ENCODE measurements at regions not wholly inside any gene's neighbourhood (a gene's known extent, or its start where the extent isn't known, plus 50 kb on each side); places are given as distances from the start of the nearest gene placed in this dataset.

DNA sequence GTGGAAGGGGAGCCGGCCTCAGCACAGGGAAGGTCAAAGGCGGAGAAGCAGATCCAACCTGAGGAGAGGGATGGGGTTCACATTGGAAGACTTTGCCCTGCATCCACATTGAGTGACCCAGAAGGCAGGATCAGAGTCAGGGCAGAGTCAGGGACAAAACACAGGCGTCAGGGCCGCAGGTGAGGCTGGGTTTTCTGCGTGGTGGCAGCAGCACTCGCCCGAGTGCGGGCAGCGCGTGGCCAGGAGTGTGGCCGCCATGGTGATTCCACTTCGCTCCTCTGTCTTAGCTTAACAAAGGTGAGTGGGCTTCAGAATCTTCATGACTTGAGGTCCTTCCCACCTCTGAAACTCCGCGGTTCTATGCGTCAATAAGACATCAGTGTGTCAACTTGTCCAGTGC lies 476.9 kb upstream of the SMIM21 start:
- H3K36me3 ChIP-seq (ENCODE audit: low read depth), result no peaks in the 10 kb centered on the region
- no peaks in the 10 kb centered on the region for H4K20me1 ChIP-seq (ENCODE audit: insufficient read depth)
- H2AFZ ChIP-seq, result no peak overlapping the region
- H3K27me3 ChIP-seq (ENCODE audit: insufficient read depth, low read depth), result peaks cover 69% of the 10 kb centered on the region
- no peak for DNase-seq
- POLR2A ChIA-PET (ENCODE audit: unreplicated experiment), result no interaction called here
- no peaks in the 10 kb centered on the region for H3K79me2 ChIP-seq (ENCODE audit: low read depth)
- H3K4me3 ChIP-seq, result no peak overlapping the region
- no peak overlapping the region for H3K4me2 ChIP-seq
- no peak overlapping the region for H3K27ac ChIP-seq
- no peaks in the 10 kb centered on the region for H3K9me3 ChIP-seq (ENCODE audit: insufficient read depth, low read depth)
- TF ChIP-seq, protein P1, sequence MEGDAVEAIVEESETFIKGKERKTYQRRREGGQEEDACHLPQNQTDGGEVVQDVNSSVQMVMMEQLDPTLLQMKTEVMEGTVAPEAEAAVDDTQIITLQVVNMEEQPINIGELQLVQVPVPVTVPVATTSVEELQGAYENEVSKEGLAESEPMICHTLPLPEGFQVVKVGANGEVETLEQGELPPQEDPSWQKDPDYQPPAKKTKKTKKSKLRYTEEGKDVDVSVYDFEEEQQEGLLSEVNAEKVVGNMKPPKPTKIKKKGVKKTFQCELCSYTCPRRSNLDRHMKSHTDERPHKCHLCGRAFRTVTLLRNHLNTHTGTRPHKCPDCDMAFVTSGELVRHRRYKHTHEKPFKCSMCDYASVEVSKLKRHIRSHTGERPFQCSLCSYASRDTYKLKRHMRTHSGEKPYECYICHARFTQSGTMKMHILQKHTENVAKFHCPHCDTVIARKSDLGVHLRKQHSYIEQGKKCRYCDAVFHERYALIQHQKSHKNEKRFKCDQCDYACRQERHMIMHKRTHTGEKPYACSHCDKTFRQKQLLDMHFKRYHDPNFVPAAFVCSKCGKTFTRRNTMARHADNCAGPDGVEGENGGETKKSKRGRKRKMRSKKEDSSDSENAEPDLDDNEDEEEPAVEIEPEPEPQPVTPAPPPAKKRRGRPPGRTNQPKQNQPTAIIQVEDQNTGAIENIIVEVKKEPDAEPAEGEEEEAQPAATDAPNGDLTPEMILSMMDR (conservative IDR thresholded peaks at IDR 0.05), result no peak
- TF ChIP-seq EZH2 (IDR thresholded peaks at IDR 0.05; ENCODE audit: low read depth), result no peak
- H3K4me1 ChIP-seq (replicated peaks; ENCODE audit: insufficient read depth), result no peaks in the 10 kb centered on the region
- CTCF ChIA-PET, result no interaction called here
- intact Hi-C loops (cut with micrococcal nuclease; ENCODE audit: unreplicated experiment), result no loop called here
- no TSS peak for BruUV-seq (replicated peaks)
- H3K9me2 ChIP-seq (ENCODE audit: insufficient read depth), result no peaks in the 10 kb centered on the region
- H3F3A ChIP-seq (ENCODE audit: insufficient read depth, low read depth), result no peaks in the 10 kb centered on the region

DNA sequence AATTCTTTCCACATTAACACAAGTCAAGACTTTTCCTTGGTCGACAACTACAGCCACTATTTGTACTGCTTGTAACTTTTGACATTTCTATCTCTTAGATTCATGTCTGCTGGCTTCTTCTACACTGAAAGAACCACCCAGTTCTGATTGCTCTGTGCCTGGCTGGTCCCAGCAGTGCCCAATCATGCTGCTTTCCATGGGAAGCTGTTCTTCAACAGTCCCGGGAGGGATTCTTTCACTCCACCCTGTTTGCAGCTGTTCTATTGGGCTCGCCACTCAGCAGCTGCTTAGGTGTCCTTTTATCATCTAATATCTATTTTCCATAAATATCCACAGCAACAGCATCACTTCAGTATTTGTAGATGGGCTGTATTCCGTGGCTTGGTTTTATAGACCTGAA lies 471.1 kb upstream of the SMIM21 start:
- POLR2A ChIA-PET (ENCODE audit: unreplicated experiment), result interaction anchor here (0.6 kb wide), 1 partner anchor 1011 kb away, joined by 3 read pairs; no protein-coding TSS in a partner anchor
- Histone ChIP-seq H3K27me3 (ENCODE audit: insufficient read depth, low read depth) (peaks cover 25% of the 10 kb centered on the region), H3K36me3 (ENCODE audit: low read depth) (no peaks in the 10 kb centered on the region), H3K79me2 (ENCODE audit: low read depth) (no peaks in the 10 kb centered on the region), H3K4me2 (no peak overlapping the region), H3F3A (ENCODE audit: insufficient read depth, low read depth) (no peaks in the 10 kb centered on the region), H2AFZ (no peak overlapping the region), H3K4me3 (no peak overlapping the region), H3K4me1 (replicated peaks; ENCODE audit: insufficient read depth) (no peaks in the 10 kb centered on the region), H4K20me1 (ENCODE audit: insufficient read depth) (no peaks in the 10 kb centered on the region), H3K9me2 (ENCODE audit: insufficient read depth) (no peaks in the 10 kb centered on the region), H3K9me3 (ENCODE audit: insufficient read depth, low read depth) (no peaks in the 10 kb centered on the region), H3K27ac (no peak overlapping the region)
- CTCF ChIA-PET, result interaction anchor here (0.5 kb wide), 1 partner anchor 447 kb away, joined by 4 read pairs; no protein-coding TSS in a partner anchor
- no peak for TF ChIP-seq EZH2 (IDR thresholded peaks at IDR 0.05; ENCODE audit: low read depth)
- TF ChIP-seq, protein P1 (conservative IDR thresholded peaks at IDR 0.05), result no peak
- no peak for DNase-seq
- no TSS peak for BruUV-seq (replicated peaks)
- intact Hi-C loops (cut with micrococcal nuclease; ENCODE audit: unreplicated experiment), result no loop called here

DNA sequence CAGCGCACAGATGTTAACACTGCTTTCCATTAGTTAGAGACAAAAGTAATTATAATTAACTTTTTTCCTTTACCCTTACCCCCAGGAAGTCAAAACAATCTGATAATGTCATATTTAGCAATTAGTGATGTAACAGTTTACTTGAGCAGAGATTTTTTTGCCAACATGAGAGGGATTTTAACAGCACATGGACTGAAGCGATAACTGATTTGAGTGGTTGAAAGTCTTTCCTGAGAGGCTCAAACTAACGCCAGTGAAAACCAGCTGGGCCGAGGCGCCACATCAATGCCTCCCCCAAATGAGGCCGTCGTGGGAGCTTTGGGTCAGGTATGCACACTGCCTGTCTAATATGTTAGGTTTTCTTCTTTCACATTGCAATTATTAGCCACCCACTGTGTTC lies 469.9 kb upstream of the SMIM21 start:
- H3K4me3 ChIP-seq, result no peak overlapping the region
- ChIA-PET POLR2A (ENCODE audit: unreplicated experiment) (no interaction called here), CTCF (no interaction called here)
- TF ChIP-seq, protein P1 (conservative IDR thresholded peaks at IDR 0.05), result no peak
- TF ChIP-seq EZH2 (IDR thresholded peaks at IDR 0.05; ENCODE audit: low read depth), result no peak
- H3K27me3 ChIP-seq (ENCODE audit: insufficient read depth, low read depth), result peaks cover 12% of the 10 kb centered on the region
- H3K9me2 ChIP-seq (ENCODE audit: insufficient read depth), result no peaks in the 10 kb centered on the region
- DNase-seq, result no peak
- H3K36me3 ChIP-seq (ENCODE audit: low read depth), result no peaks in the 10 kb centered on the region
- H3K27ac ChIP-seq, result no peak overlapping the region
- H3K4me1 ChIP-seq (replicated peaks; ENCODE audit: insufficient read depth), result no peaks in the 10 kb centered on the region
- no peaks in the 10 kb centered on the region for H3F3A ChIP-seq (ENCODE audit: insufficient read depth, low read depth)
- H3K9me3 ChIP-seq (ENCODE audit: insufficient read depth, low read depth), result no peaks in the 10 kb centered on the region
- intact Hi-C loops (cut with micrococcal nuclease; ENCODE audit: unreplicated experiment), result no loop called here
- no TSS peak for BruUV-seq (replicated peaks)
- H3K79me2 ChIP-seq (ENCODE audit: low read depth), result no peaks in the 10 kb centered on the region
- H3K4me2 ChIP-seq, result no peak overlapping the region
- H2AFZ ChIP-seq, result no peak overlapping the region
- H4K20me1 ChIP-seq (ENCODE audit: insufficient read depth), result no peaks in the 10 kb centered on the region
